GM18502 (cell line): ENCODE measurements at regions not wholly inside any gene's neighbourhood (a gene's known extent, or its start where the extent isn't known, plus 50 kb on each side); places are given as distances from the start of the nearest gene placed in this dataset.
"Not testable (repeated sequence)": the region's sequence is repeated elsewhere in the genome, so short reads cannot be mapped to it uniquely, and the experiment has no call there.

Experiments used
- ATAC-seq: cut with Tn5 transposase; IDR thresholded peaks from one replicate; pipeline ENCODE4 v1.9.1; 2021; ENCODE audit warnings: mild to moderate bottlenecking; ENCODE audit not compliant: unreplicated experiment, poor library complexity

DNA sequence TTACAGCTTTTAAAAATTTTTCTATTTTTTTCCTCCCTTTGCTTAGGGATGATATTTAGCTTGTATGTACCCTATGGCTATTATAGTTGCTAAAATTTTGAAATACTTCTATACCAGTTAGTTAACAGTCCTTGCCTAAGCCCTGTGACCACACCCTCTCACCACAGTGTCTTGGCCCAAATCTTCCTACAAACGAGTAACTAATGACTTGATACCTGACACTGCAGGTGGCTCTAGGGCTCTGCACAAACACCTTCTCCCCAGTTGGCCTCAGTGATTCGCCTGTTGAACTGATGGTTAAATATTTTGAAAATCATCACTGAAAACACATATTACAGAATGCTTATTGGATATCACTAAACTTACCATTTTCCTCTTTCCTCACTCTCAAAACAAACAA, 449.6 kb upstream of the CHD1 start:
- ATAC-seq = no peak

- ATAC-seq = no peak
These were observed 441.2 kb upstream of the CHD1 start for GRCh38 chr5:99369797-99370593.

DNA sequence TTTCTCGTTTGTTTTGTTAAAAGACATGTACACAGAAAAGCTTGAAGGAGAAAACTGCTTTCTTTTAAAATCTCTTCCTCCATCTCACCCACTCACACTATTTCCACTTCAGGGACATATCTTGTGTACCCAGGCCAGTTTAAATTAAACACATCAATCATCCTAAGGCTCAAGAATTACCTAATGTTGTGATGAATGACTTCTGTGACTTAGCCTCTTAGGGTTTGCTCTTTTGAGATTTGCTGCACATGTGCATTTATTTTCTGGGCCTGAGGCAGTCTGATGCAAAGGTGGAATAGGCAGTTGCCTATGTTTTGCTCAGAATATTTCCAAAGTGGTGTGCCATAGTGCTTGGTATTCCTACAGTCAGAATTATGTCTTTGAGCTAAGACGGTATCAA, 439.9 kb upstream of the CHD1 start:
- no peak for ATAC-seq

DNA sequence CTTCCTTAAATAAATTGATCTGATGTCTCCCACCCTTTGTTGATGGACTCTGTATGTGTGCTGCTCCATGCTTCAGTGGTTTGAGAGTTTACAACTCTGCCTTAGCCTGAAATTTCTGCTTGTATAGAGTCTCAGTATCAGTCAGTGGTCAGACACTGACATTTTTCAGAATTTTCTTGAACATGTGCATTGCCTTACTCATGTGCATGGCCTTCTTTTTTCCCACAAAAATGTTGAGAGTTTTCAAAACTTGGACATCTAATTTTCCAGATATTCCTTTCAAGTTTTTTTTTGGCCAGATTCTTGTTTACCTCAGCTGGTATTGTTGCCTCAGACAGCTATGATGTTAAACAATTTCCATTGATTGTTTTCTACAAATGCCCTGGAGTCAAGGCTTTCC, 427.1 kb upstream of the CHD1 start:
- ATAC-seq = no peak

DNA sequence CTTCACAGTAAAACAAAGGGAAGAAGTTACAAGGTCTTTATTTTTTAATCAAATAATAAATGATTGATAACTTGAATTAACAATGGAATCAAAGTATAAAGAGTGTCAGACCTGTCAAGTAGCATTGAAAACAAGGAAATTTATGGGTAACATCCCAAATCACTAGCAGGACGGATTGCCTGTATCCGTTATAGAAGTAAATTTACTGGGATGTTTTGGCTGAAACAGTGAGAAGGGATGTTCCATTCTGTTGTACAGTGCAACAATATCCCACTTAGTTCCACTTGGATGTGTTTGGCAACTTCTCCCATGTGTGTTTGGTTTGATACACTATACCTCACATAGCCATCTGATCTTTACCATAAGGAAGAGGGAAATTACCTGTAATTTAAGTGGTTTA, 421.0 kb upstream of the CHD1 start:
- ATAC-seq = no peak

DNA sequence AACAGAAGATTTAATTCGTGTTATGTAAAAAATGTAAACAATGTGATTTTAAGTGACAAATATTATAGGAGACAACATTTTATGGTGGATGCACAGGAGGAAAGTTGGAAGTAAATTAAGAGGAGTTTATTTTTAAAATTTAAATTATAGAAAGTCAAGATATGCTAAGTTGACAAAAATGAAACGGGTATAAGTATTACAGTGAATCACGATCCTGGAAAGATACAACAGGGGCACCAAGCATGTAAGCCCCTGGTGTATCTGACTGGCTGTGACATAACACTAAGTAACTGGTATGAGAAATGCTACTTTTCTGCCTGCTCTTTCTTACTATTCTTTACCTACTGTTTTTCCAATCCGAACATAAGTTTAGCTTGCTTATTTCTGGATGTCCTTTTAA, 419.8 kb upstream of the CHD1 start:
- no peak for ATAC-seq

GRCh38 chr5:99339758-99340157, 411.0 kb upstream of the CHD1 start:
- ATAC-seq = not testable (repeated sequence)

GRCh38 chr5:99334936-99335335, 406.1 kb upstream of the CHD1 start:
- no peak for ATAC-seq

GRCh38 chr5:99331061-99331460, 402.3 kb upstream of the CHD1 start:
- ATAC-seq = no peak

- ATAC-seq = no peak
These were observed 391.6 kb upstream of the CHD1 start for GRCh38 chr5:99320436-99320835.

DNA sequence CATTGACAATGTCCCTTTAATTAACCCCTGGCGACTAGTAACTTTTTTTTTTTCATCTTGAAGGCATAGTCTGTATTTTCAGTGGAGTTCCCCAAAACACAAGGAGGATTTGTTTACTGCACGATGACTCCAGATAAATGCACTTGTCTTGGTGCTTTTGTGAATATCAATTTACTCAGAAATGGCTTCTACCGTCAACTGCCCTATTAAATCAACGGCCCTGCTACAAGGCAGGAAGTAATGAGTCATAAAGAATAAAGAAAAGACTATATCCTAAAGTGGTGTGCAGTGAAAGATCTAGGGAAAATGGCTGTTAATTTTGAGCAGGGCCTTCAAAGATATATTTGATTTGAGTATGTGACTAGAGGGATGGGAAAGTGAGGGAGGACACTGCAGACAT, 388.3 kb upstream of the CHD1 start:
- ATAC-seq = no peak

GRCh38 chr5:99316484-99316883, 387.7 kb upstream of the CHD1 start:
- no peak for ATAC-seq

DNA sequence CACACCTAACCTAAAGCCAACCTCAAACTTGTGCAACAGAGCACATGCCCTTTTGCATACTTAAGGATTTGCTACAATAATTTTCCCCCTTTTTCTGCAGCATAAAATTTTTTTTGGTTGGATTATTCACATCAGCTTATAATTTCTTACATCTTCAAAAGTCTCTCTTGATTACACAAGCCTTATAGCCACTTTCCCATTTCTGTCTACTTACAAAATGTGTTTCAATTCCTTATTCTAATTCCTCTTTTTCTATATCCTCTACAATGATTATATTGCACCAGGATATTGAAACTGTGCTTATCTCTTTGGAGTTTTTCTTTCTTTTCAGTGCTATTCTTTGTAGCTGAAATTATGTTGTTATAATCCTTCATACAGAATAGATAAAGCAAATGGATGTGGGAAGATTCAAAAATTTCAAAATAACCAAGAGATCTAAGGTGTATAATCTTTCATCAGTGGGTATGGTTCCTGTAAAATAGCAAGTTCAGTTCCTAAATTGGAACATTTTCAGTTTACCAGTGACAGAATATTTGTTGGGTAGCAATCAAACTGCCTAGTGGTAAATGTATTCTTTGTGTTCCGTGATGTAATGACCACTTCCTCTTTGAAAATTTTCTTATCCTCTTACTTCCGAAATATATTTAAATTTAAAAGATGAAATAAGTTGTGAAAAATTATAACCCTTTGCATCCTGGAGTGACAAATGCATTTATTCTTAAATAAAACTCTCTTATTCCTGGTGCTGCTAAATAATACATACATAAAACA, 386.8 kb upstream of the CHD1 start:
- no peak for ATAC-seq

DNA sequence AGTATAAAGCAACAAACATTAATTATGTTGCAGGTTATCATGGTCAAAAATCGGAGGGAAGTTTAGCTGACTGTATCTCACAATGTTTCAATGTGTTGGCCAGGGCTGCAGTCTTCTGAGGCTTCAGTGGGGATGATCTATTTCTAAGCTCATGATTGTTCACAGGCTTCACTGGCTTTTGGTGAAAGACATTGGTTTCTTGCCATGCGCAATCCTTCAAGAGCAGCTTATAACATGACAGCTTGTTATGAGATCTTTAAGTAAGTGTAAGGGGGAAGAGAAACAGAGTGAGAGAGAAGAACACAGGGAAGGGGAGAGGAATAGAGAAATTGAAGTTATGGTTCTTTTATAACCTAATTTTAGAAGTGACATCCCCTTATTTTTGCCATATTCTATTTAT, 385.9 kb upstream of the CHD1 start:
- ATAC-seq = no peak

GRCh38 chr5:99308131-99308530, 379.3 kb upstream of the CHD1 start:
- ATAC-seq = no peak

DNA sequence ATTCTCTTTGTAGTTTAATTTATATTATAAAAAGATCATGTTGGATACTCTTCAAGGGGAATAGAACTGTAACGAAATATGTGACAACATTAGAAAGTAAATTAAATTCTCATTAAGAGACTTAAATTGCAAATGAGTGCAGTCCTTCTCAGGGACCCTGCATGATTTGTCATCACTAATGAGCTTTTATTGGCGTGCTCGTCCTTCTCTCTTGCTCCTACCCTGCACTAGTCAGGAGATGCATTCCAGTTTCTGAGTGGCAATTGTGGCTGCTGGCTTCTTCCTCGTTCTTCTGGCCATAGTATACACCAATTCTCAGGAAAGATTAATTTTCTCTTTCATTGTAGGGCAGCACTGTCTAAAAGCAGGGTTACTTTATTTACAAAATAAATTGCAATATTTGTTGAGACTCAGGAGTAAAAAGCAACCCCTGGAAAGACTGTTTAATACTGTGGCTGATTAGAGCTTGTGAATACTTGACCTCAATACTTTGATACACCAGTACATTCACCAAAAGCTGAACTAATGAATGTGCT, 376.3 kb upstream of the CHD1 start:
- ATAC-seq = no peak

GRCh38 chr5:99285606-99286005, 356.8 kb upstream of the CHD1 start:
- no peak for ATAC-seq

DNA sequence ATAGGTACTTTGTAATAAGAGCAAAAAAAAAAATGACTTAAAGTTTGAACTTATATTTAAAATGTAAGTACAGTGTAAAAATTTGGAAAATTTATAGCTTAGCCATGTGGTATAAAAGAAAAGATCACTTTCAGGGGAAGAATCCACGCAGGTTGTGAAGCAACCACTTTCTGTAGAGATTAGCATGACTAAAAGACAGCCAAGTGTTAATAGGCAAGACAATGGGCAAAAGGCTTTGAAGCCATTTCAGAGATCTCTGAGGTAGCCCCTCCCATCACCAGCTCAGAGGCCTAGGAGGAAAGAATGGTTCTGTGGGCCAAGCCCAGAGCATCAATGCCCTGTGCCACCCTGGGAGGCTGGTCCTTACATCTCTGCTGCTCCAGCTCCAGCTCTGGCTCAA, 346.3 kb upstream of the CHD1 start:
- no peak for ATAC-seq

DNA sequence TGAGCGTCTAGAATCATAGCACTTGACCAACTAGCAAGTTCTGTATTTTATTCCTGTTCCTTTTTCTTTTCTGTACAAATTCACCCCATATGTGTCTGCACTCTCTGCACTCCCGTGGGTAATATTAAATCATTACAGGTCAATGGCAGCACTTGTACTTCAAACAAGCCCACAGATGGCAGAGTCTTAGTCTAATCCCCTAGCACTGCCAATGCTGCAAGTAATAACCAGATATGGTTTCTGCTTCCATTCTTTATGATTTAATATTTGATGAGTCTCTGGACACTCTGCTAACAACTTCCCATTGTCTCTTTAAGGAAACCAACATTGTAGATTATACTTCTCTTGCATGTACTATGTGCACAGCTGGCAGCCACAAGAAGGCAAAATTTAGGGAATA, 343.8 kb upstream of the CHD1 start:
- ATAC-seq = no peak

- no peak for ATAC-seq
These were observed 330.0 kb upstream of the CHD1 start for GRCh38 chr5:99258819-99259218.

GRCh38 chr5:99248066-99248465, 319.3 kb upstream of the CHD1 start:
- no peak for ATAC-seq

DNA sequence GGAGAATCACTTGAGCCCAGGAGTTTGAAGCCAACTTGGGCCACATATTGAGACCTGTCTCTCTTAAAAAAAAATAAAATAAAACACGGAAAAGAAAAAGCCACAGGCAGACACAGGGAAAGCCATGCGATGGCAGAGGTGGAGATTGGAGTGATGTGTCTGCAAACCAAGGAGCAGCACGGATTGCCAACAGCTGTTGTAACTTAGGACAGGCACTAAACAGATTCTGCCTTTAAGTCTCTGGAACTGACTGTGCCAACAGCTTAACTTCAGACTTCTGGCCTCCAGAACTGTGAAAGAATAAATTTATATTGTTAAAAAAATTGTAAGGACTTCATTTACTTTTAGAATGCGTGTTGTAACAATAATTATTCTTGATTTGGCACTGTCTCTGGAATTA, 318.5 kb upstream of the CHD1 start:
- ATAC-seq = no peak
